Transverse colon (tissue), 4 donors: ENCODE measurements at regions not wholly inside any gene's neighbourhood (a gene's known extent, or its start where the extent isn't known, plus 50 kb on each side); places are given as distances from the start of the nearest gene placed in this dataset.

Experiments
- DNase-seq: peaks from one replicate; pipeline ENCODE4 v3.0.0-alpha.2; 2019
- H3K27ac ChIP-seq, 4 donors: fragments of 200-600 bp; sonication (generic); 2 replicates each; pipeline ENCODE4 v1.5.1; 2016 to 2018; ENCODE audit warnings: inconsistent platforms in 4 of 4
- H3K27me3 ChIP-seq: fragments of 200-600 bp; sonication (generic); 2 replicates; pipeline ENCODE4 v1.5.1; 2017; ENCODE audit warnings: inconsistent platforms
- H3K36me3 ChIP-seq, 4 donors: fragments of 200-600 bp; sonication (generic); 2 replicates each; pipeline ENCODE4 v1.5.1; 2017 to 2019; ENCODE audit warnings: inconsistent platforms in 4 of 4
- H3K4me1 ChIP-seq, 4 donors: fragments of 200-600 bp; sonication (generic); 2 replicates each; pipeline ENCODE4 v1.5.1; 2017 to 2020; ENCODE audit warnings: inconsistent platforms in 4 of 4
- H3K4me3 ChIP-seq, 4 donors: fragments of 200-600 bp; sonication (generic); 1 replicate in 1 of 4; 2 replicates in 3 of 4; pipeline versions ENCODE4 v1.5.1 to v1.6.1; 2017 to 2019; ENCODE audit warnings: inconsistent platforms in 4 of 4
- H3K9me3 ChIP-seq, 2 donors: fragments of 200-600 bp; sonication (generic); 2 replicates each; pipeline ENCODE4 v1.5.1; 2017 to 2019; ENCODE audit warnings: inconsistent platforms in 2 of 2
- CTCF ChIP-seq, 5 experiments: fragments of 200-600 bp in 3 of 5; fragments of 450-650 bp in 2 of 5; sonication (generic) in 3 of 5; IDR thresholded peaks; 1 replicate in 2 of 5; 2 replicates in 3 of 5; pipeline ENCODE4 v1.5.1; 2016 to 2017; ENCODE audit warnings: antibody characterized with exemption in 5 of 5, inconsistent platforms in 3 of 5, mild to moderate bottlenecking in 2 of 5, moderate library complexity in 1 of 5
- EP300 ChIP-seq: sonication (generic); formaldehyde crosslinking; IDR thresholded peaks from one replicate; pipeline ENCODE4 v1.6.1; 2017; ENCODE audit warnings: antibody characterized with exemption, low read depth
- POLR2A ChIP-seq: fragments of 450-650 bp; IDR thresholded peaks from one replicate; pipeline ENCODE4 v1.6.1; 2016; ENCODE audit warnings: antibody characterized with exemption, mild to moderate bottlenecking, moderate library complexity
- POLR2AphosphoS5 ChIP-seq, 3 donors: sonication (generic); formaldehyde crosslinking; IDR thresholded peaks; one replicate each; pipeline ENCODE4 v1.6.1; 2016; ENCODE audit warnings: antibody characterized with exemption in 3 of 3
- WGBS, 2 donors: methylation state at CpG; one replicate each; pipeline ENCODE4 v1.1.5; 2018; ENCODE audit warnings: low coverage in 1 of 2; 5-methylcytosine and 5-hydroxymethylcytosine counted together
- in situ Hi-C, 4 donors: fragments of 200-750 bp; cut with MboI; loops; one replicate each; pipeline versions ENCODE4 v1.15.0 to v1.15.1; 2017; ENCODE audit warnings: low sequenced_read_pairs in 3 of 4, low pct_ligation_motif_present in 1 of 4, low pct_unique_long_range_greater_than_20kb in 1 of 4
- intact Hi-C: fragments of 100-400 bp; cut with DNase I; formaldehyde crosslinking; loops from one replicate; pipeline ENCODE4 v1.15.1; 2023; ENCODE audit warnings: low total_unique reads

GRCh38 chr7:16951483-16952080 lies 69.8 kb upstream of the AGR3 start:
- TF ChIP-seq POLR2A (no peak), POLR2AphosphoS5 (IDR thresholded peaks at IDR 0.05) (no peak), EP300 (no peak), CTCF (IDR thresholded peaks at IDR 0.05) (no peak)
- in situ Hi-C loops, result no loop called here
- peaks cover 7 to 12% of the 10 kb centered on the region in 2 donors for H3K9me3 ChIP-seq
- H3K27ac ChIP-seq, result no peak overlapping the region
- no peaks in the 10 kb centered on the region for H3K4me1 ChIP-seq
- no peak overlapping the region for H3K4me3 ChIP-seq
- no peaks in the 10 kb centered on the region for H3K27me3 ChIP-seq
- WGBS, 2 donors, result 66 to 74% methylated on average over 3 of the region's 3 CpGs
- no peak for DNase-seq
- no peaks in the 10 kb centered on the region for H3K36me3 ChIP-seq
- intact Hi-C loops, result no loop called here

- in situ Hi-C loops (no loop called here), intact Hi-C loops (no loop called here)
- H3K36me3 ChIP-seq, result no peaks in the 10 kb centered on the region
- DNase-seq, result no peak
- 77 to 80% methylated on average over 3 of the region's 3 CpGs for WGBS, 2 donors
- no peak overlapping the region for H3K27ac ChIP-seq
- no peak overlapping the region for H3K4me3 ChIP-seq
- H3K9me3 ChIP-seq, result no peaks in the 10 kb centered on the region
- no peaks in the 10 kb centered on the region for H3K4me1 ChIP-seq
- H3K27me3 ChIP-seq, result no peaks in the 10 kb centered on the region
- no peak for TF ChIP-seq POLR2A
Measured at GRCh38 chr7:16954321-16954720, 72.5 kb upstream of the AGR3 start.

- 54 to 60% methylated on average over 1 of the region's 1 CpG for WGBS, 2 donors
- intact Hi-C loops (no loop called here), in situ Hi-C loops (no loop called here)
- Histone ChIP-seq H3K4me3 (no peak overlapping the region), H3K36me3 (no peaks in the 10 kb centered on the region), H3K27ac (no peak overlapping the region), H3K27me3 (no peaks in the 10 kb centered on the region), H3K4me1 (peaks cover 0 to 16% (median 11%) of the 10 kb centered on the region in 4 donors), H3K9me3 (no peaks in the 10 kb centered on the region)
- TF ChIP-seq EP300, result no peak
- no peak for TF ChIP-seq POLR2A
- no peak for TF ChIP-seq CTCF (IDR thresholded peaks at IDR 0.05)
- no peak for TF ChIP-seq POLR2AphosphoS5 (IDR thresholded peaks at IDR 0.05)
- no peak for DNase-seq
Measured at GRCh38 chr7:16958724-16959123, 76.9 kb upstream of the AGR3 start.

- Histone ChIP-seq H3K36me3 (no peaks in the 10 kb centered on the region), H3K27me3 (no peaks in the 10 kb centered on the region), H3K4me3 (no peak overlapping the region), H3K27ac (no peak overlapping the region), H3K4me1 (peaks cover 0 to 16% (median 11%) of the 10 kb centered on the region in 4 donors), H3K9me3 (no peaks in the 10 kb centered on the region)
- TF ChIP-seq POLR2A (no peak), EP300 (no peak), POLR2AphosphoS5 (IDR thresholded peaks at IDR 0.05) (no peak), CTCF (IDR thresholded peaks at IDR 0.05) (no peak)
- in situ Hi-C loops, result no loop called here
- WGBS, 2 donors, result 78 to 85% methylated on average over 1 of the region's 1 CpG
- intact Hi-C loops, result no loop called here
- DNase-seq, result no peak
Measured at GRCh38 chr7:16960337-16960965, 78.7 kb upstream of the AGR3 start.

- no peak for DNase-seq
- intact Hi-C loops, result no loop called here
- no peak for TF ChIP-seq POLR2AphosphoS5 (IDR thresholded peaks at IDR 0.05)
- no peak for TF ChIP-seq POLR2A
- no peak for TF ChIP-seq CTCF (IDR thresholded peaks at IDR 0.05)
- TF ChIP-seq EP300, result no peak
- no peak overlapping the region for H3K4me3 ChIP-seq
- no peaks in the 10 kb centered on the region for H3K9me3 ChIP-seq
- H3K36me3 ChIP-seq, result no peaks in the 10 kb centered on the region
- no peaks in the 10 kb centered on the region for H3K27me3 ChIP-seq
- in situ Hi-C loops, result no loop called here
- peaks cover 0 to 16% (median 11%) of the 10 kb centered on the region in 4 donors for H3K4me1 ChIP-seq
- WGBS, 2 donors, result 63 to 68% methylated on average over 1 to 2 of the region's 2 CpGs
- H3K27ac ChIP-seq, result no peak overlapping the region
Measured at GRCh38 chr7:16961641-16962040, 79.9 kb upstream of the AGR3 start.
